HG03103 (cell line): ENCODE measurements at regions not wholly inside any gene's neighbourhood (a gene's known extent, or its start where the extent isn't known, plus 50 kb on each side); places are given as distances from the start of the nearest gene placed in this dataset.

Experiments
- ATAC-seq: cut with Tn5 transposase; IDR thresholded peaks from one replicate; pipeline ENCODE4 v1.9.1; 2021; ENCODE audit warnings: low read depth; ENCODE audit not compliant: unreplicated experiment

GRCh38 chr5:167895899-167896659 is 395.4 kb upstream of the WWC1 start:
- no peak for ATAC-seq

DNA sequence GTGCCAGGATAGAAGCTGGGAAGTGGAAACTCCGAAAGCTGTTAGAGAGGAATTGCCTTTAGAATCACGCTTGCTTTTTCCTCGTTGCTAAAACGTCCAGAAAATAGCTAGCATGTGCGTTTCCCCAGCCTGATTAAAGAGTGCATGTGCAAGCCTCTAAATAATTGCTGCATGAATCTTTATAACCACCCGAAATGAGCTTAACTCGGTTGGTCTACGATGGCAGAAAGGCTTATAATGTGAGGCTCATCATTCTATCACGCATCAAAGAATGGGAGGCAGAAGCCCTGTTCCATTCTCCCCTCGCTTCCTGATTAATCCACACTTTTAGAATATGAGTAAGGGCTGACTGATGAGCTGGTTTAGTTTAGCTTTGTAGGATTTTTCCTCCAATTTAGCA is 394.6 kb upstream of the WWC1 start:
- ATAC-seq: no peak

DNA sequence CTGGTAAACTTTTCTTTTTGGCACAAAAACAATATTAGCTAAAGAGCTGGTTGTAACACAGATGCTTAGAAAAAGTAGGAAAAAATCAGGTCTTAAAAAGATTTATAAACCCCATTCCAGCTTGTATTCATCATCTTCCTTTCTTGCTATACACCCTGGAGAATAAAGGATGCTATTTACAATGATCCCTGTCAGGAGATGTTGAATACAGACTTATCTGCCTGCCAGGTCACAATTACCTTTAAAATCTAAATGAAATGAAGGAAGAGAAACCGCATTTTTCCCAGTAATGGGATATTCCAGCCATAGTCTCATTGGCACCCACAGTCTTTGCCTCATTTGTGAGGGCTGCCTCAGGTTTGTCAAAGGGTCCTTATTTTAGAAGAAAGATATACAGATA is 394.1 kb upstream of the WWC1 start:
- ATAC-seq: no peak

DNA sequence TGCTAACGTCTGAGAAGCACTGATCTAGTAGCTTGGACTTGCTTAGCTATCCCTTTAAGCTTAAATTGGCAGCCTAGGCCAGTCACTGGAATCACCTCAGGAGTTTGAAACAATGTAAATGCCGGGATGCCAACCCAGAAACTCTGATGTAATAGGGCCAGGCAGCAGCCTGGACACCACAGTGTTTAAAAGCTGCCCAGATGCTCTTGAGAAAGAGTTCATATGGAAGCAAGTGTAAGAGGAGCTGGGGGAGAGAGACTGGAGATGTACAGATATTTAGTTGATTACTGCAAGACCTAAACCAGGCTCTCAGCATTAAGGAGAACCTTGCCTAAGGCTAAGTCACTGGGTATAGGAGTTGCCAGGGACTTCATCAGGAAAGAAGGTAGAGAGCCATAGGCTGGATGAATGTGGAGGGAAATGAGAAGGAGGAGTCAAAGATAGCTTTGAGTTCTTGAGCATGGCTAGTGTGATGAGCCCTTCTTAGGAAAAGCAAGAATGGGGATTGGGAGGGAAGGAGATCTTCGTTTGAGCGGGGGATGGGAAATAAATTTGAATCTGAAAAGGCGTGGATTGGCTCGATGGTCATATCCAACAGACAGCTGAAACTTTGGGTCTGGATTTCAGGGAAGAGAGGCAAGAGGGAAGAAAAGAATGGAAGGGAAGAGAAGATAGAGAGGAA is 392.9 kb upstream of the WWC1 start:
- no peak for ATAC-seq

DNA sequence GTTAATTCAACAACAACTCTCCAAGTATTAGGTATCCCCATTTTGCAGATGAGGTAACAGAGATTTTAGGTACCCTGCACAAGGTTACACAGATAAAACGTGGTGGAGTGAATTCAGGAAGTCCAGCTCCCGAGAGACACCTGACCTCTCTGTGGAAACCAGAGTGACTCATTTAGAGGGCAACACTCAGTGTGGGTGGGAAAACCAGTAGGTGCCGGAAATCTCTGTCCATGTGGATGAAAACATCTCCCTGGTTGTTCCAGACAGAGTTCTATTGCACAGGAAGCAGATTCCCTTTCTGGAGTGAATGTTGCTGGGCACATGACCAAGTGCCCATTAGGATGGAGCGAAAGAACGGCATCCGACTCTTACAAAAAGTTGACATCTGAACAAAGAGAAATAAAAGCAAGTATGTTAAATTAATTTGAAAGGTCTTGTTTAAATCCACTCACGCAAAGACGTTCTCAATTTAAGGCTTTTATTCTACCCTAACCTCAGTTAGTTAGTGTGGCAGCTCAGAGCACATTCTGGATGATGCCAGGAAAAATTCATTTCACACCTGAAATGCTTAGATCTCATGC is 391.9 kb upstream of the WWC1 start:
- ATAC-seq: no peak

DNA sequence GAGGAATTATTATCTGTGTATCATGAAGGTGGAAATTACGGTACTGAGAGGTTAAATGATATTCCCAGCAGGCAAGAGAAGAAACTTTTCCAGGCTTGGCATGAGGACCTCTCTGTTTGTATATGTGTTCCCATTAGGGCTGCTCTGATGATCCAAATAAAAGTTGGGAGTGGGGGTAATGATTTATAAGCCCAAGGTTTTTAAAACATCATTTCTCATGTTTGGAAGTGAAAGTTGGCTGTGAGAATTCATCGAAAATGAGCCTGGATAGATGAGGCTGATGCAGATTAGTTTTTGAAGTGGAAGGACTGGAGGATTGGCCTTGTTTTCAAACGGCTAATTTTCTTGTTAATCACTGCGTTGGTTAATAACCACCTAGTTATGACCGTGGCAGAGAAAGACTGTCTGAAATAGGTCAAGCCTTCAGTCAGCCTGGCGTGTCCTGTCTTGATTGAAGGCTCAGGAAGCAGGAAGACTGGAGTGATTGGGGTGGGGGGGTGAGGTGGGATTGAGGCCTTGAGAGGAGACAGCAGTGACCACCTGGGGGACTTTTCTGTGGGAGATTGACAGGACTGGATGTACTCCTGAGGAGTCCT is 391.0 kb upstream of the WWC1 start:
- no peak for ATAC-seq

DNA sequence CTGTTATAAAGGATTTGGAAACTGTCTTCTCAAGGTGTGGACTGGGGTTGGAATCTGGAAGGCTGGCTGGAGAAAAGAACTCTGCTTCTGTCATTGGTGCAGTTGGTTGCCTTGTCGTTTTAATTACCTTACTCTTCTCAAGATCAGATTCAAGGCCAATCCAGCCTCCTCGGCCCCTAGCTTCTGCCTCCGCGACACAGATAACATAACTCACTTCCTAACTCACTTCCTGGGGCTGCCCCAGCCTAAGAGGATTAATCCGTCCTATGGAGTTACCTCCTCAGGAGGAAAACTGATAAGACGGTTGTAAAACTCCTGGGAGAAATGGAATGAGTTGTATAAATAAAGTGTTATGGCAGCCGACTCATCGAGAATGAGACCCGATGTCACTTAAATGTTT is 389.1 kb upstream of the WWC1 start:
- no peak for ATAC-seq

GRCh38 chr5:167903243-167903642 is 388.2 kb upstream of the WWC1 start:
- ATAC-seq: no peak

DNA sequence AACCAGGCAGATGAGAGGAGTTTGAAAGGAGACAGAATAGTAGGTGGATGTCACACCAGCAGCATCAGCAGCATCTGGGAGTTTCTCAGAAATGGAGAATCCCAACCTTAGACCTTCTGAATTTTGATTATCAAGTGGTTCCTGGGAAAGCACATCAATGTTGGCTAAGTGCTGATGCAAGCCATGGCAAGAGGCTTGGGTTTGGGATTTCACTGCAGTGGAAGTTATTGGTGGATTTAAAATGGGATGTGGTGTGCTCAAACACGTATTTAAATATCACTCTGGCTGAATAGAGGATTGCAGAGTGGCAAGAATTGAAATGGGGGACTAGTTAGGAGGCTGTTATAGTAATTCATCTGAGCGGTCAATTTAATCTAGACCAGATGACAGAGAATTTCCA is 387.8 kb upstream of the WWC1 start:
- ATAC-seq: no peak

DNA sequence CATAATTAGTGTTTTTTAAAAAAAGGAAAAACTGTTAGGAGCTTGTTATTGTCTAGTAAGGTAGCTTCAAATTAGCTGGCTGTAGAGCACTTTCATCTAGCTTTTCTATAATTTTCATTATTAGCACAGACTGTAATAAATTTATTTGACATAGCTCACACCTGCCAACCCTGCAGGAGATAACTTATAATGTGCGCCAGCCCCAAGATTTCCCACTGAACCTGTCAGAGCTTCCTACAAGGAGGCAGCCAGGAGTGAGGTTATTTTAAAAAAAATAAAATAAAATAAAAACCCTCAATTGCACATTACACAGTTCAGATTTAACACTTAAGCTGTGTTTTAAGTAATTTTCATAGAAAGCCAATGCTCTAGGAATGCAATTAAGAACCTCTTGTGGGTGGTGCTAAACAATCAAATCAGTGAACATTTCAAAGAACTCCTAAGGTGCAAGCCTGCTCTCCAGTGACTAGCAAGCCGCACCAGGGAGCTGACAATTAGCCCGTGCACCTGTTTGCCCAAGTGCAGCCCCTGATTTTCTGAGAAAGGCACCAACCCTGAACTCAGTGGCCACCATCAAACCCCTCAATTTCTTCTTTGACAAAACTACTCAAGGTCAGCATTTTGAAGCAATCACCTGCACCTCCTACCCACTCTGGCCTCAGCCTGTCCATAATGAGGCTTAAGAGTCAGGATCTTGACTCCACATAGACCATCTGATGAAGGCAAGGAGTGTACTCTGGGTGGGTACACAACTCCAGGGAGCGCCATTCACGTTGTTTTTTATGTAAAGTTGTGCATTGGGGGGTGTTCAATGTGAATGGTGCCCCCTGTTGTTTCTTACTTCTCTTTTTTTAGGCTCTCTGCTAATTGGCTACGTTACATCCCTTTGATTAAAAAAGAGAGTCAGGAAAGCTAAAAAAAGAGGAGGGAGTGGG is 385.3 kb upstream of the WWC1 start:
- ATAC-seq: no peak

DNA sequence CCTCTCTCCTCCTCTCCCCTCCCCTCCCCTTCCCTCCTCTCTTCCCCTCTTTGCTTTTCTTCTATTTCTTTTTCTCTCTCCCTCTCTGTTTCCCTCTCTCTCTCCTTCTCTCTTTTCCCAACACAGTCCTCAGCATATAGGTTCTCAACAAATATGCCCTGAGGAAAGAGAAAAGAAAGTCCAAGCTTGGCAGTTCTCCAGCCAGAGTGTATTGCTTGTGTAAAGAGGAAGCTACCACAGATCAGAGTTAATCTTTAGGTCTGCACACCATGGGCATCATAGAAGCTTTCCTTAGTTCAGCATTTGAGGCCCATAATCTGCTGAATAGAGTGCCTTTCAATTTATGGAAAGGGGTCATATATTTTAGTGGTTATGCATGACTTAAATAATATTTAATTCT is 382.8 kb upstream of the WWC1 start:
- no peak for ATAC-seq

DNA sequence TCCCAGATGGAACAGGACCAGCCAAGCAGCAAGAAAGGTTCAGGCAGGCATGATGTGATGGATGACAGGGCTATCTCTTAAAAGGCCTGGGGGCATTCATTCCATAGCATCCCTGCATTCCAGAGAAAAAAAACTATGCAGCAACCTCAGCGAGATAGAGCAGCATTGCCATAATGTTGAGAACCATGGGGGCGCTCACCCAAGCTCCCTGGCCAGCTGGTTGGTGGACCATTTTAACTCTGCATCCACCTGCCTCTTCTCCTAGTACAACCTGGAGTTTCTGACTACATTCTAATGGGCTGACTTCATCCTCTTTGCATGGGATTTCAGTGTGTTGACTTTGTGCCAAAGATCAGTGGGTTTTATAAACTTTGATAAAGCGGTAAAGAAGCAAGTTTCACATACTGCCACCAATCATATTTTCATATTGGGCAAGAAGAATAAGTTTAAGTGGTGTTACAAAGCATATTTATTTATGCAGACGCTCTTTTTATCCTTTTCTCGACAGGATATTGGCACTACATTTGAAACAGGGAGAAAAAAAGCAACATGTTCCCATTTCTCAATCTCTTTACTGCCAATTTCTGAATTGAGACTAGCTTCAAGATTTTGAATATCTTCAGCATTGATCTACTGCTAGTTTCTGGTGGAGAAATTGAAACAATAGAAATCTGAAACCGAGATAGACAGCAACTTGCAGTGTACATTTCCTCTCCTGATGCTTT is 378.3 kb upstream of the WWC1 start:
- no peak for ATAC-seq

DNA sequence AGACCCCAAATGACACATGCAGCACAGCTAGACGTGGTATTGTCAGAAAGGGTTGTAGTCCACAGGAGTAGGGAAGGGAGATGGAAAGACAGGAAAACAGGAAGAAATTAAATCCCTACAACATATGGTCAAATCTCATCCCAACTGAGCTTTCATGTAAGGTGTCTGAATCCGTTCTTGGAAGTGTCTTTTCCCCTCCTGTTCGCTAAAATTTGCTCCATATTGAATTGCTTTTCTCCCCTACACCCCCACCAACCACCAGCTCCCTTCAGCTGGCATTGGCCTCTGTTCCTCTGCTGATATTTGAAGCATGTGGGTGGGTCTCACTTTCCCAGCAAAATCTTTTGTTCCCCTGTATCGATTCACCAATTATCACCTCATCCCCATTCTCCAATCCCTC is 376.2 kb upstream of the WWC1 start:
- ATAC-seq: no peak

- ATAC-seq: no peak
Observed at GRCh38 chr5:167916261-167916691, 375.2 kb upstream of the WWC1 start.

DNA sequence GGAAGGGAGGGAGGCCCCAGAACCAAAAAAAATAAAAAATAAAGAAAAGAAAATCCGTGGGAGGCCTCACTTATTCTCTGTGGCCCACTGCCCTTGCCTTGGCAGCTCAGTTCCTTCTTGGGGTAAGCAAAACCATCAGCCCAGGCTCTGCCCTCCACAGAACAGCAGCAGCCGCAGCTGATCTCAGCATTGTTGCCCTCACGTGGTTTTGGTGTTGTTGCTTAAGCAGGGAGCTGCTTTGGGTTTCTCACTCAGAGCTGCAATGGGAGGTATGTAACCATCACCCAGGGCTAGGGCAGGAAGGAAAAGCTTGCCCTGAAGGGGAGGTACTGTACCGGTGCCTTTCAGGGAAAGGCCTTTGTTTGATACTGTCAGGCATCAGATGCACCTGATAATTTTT is 374.7 kb upstream of the WWC1 start:
- ATAC-seq: no peak

GRCh38 chr5:167918184-167918812 is 373.1 kb upstream of the WWC1 start:
- ATAC-seq: no peak

DNA sequence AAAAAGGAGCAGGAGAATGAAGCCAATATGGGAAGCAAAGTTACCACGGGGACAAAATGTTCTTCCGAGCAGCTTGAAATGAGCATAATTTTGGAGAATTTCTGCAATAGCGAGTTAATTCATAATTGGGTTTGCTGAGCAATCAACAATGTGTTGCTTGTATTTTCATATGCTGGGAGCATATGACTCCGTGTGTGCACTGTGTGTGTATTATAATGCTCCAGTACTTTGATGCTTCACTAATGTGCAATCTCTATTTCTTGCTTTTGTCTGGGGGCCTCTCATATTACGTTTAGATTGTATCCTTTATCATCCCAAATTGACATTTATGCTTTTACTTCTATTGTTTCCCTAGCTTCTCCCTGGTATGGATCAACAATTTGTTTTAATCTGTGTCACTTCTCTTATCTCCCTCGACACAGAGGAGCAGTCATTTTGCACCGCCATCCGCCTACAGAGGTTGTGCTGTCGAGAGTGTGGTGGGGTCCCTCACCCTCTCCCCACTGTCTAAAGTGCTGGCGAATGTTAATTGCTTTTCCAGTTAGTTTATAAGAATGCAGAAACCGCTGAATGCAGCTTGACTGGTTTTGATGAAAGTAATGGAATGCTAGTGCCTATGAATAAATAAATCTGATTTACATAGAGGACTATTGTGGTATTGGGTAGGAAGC is 372.5 kb upstream of the WWC1 start:
- no peak for ATAC-seq

- ATAC-seq: no peak
Observed at GRCh38 chr5:167920589-167920988, 370.9 kb upstream of the WWC1 start.

DNA sequence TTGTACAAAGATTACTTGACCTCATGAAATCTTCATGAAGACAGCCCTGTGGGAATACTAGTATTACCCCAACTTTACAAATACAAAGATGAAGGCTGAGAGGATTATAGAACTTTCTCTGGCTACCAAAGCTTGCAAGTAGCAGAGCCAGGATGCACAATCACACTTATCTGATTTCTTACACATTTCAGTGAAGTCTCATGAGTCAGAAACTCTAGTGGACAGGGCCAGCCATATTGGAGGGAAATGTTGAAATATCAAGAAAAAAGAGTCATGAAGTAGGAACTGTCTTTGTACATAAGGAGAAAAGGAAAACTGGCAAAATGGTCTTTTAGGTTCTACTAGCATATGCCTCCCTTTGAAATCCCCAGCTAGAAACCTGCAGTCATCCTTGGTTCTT is 369.6 kb upstream of the WWC1 start:
- ATAC-seq: no peak
